Transverse colon (tissue), 4 donors: ENCODE measurements at regions not wholly inside any gene's neighbourhood (a gene's known extent, or its start where the extent isn't known, plus 50 kb on each side); places are given as distances from the start of the nearest gene placed in this dataset.

Experiments
- DNase-seq: peaks from one replicate; pipeline ENCODE4 v3.0.0-alpha.2; 2019
- H3K27ac ChIP-seq, 4 donors: fragments of 200-600 bp; sonication (generic); 2 replicates each; pipeline ENCODE4 v1.5.1; 2016 to 2018; ENCODE audit warnings: inconsistent platforms in 4 of 4
- H3K27me3 ChIP-seq: fragments of 200-600 bp; sonication (generic); 2 replicates; pipeline ENCODE4 v1.5.1; 2017; ENCODE audit warnings: inconsistent platforms
- H3K36me3 ChIP-seq, 4 donors: fragments of 200-600 bp; sonication (generic); 2 replicates each; pipeline ENCODE4 v1.5.1; 2017 to 2019; ENCODE audit warnings: inconsistent platforms in 4 of 4
- H3K4me1 ChIP-seq, 4 donors: fragments of 200-600 bp; sonication (generic); 2 replicates each; pipeline ENCODE4 v1.5.1; 2017 to 2020; ENCODE audit warnings: inconsistent platforms in 4 of 4
- H3K4me3 ChIP-seq, 4 donors: fragments of 200-600 bp; sonication (generic); 1 replicate in 1 of 4; 2 replicates in 3 of 4; pipeline versions ENCODE4 v1.5.1 to v1.6.1; 2017 to 2019; ENCODE audit warnings: inconsistent platforms in 4 of 4
- H3K9me3 ChIP-seq, 2 donors: fragments of 200-600 bp; sonication (generic); 2 replicates each; pipeline ENCODE4 v1.5.1; 2017 to 2019; ENCODE audit warnings: inconsistent platforms in 2 of 2
- EP300 ChIP-seq: sonication (generic); formaldehyde crosslinking; IDR thresholded peaks from one replicate; pipeline ENCODE4 v1.6.1; 2017; ENCODE audit warnings: antibody characterized with exemption, low read depth
- POLR2A ChIP-seq: fragments of 450-650 bp; IDR thresholded peaks from one replicate; pipeline ENCODE4 v1.6.1; 2016; ENCODE audit warnings: antibody characterized with exemption, mild to moderate bottlenecking, moderate library complexity
- POLR2AphosphoS5 ChIP-seq, 3 donors: sonication (generic); formaldehyde crosslinking; IDR thresholded peaks; one replicate each; pipeline ENCODE4 v1.6.1; 2016; ENCODE audit warnings: antibody characterized with exemption in 3 of 3
- WGBS, 2 donors: methylation state at CpG; one replicate each; pipeline ENCODE4 v1.1.5; 2018; ENCODE audit warnings: low coverage in 1 of 2; 5-methylcytosine and 5-hydroxymethylcytosine counted together
- in situ Hi-C, 4 donors: fragments of 200-750 bp; cut with MboI; loops; one replicate each; pipeline versions ENCODE4 v1.15.0 to v1.15.1; 2017; ENCODE audit warnings: low sequenced_read_pairs in 3 of 4, low pct_ligation_motif_present in 1 of 4, low pct_unique_long_range_greater_than_20kb in 1 of 4
- intact Hi-C: fragments of 100-400 bp; cut with DNase I; formaldehyde crosslinking; loops from one replicate; pipeline ENCODE4 v1.15.1; 2023; ENCODE audit warnings: low total_unique reads
- TF ChIP-seq, protein P1 (sequence below), 5 experiments: fragments of 200-600 bp in 3 of 5; fragments of 450-650 bp in 2 of 5; sonication (generic) in 3 of 5; IDR thresholded peaks; 1 replicate in 2 of 5; 2 replicates in 3 of 5; pipeline ENCODE4 v1.5.1; 2016 to 2017; ENCODE audit warnings: antibody characterized with exemption in 5 of 5, inconsistent platforms in 3 of 5, mild to moderate bottlenecking in 2 of 5, moderate library complexity in 1 of 5

DNA sequence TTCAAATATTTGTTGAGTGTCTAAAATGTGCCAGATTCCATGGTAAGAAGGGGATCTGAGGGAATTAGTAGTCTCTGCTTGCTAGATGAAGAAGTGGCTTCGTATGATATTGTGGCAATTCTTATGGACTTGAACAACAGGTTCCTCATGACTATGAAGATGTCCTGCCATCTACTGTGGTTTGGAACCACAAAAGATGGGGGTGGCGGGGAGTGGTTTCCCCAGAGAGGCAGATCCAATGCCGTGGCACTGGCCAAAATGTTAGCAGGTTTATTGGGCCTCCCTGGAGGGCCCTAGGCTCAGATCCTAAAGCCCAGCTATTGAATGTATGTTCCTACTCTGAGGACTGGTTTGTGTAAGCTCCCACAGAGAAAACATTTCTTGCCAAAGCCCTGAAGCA, 120.8 kb downstream of the RGS2 start:
- 78% methylated on average over 3 of the region's 3 CpGs; no CpG with 5 or more reads in 1 of the 2 donors for WGBS, 2 donors
- H3K4me1 ChIP-seq: no peaks in the 10 kb centered on the region
- intact Hi-C loops (no loop called here), in situ Hi-C loops (no loop called here)
- no peak overlapping the region for H3K4me3 ChIP-seq
- H3K27ac ChIP-seq: no peak overlapping the region
- no peaks in the 10 kb centered on the region for H3K27me3 ChIP-seq
- DNase-seq: no peak
- TF ChIP-seq, protein P1, sequence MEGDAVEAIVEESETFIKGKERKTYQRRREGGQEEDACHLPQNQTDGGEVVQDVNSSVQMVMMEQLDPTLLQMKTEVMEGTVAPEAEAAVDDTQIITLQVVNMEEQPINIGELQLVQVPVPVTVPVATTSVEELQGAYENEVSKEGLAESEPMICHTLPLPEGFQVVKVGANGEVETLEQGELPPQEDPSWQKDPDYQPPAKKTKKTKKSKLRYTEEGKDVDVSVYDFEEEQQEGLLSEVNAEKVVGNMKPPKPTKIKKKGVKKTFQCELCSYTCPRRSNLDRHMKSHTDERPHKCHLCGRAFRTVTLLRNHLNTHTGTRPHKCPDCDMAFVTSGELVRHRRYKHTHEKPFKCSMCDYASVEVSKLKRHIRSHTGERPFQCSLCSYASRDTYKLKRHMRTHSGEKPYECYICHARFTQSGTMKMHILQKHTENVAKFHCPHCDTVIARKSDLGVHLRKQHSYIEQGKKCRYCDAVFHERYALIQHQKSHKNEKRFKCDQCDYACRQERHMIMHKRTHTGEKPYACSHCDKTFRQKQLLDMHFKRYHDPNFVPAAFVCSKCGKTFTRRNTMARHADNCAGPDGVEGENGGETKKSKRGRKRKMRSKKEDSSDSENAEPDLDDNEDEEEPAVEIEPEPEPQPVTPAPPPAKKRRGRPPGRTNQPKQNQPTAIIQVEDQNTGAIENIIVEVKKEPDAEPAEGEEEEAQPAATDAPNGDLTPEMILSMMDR (IDR thresholded peaks at IDR 0.05): no peak
- TF ChIP-seq POLR2A (no peak), EP300 (no peak), POLR2AphosphoS5 (IDR thresholded peaks at IDR 0.05) (no peak)
- no peaks in the 10 kb centered on the region for H3K36me3 ChIP-seq
- H3K9me3 ChIP-seq: no peaks in the 10 kb centered on the region

- no peaks in the 10 kb centered on the region for H3K27me3 ChIP-seq
- no peaks in the 10 kb centered on the region for H3K4me1 ChIP-seq
- TF ChIP-seq EP300: no peak
- TF ChIP-seq POLR2A: no peak
- TF ChIP-seq, protein P1 (IDR thresholded peaks at IDR 0.05): no peak
- no peak for TF ChIP-seq POLR2AphosphoS5 (IDR thresholded peaks at IDR 0.05)
- 82 to 100% methylated on average over 1 of the region's 1 CpG for WGBS, 2 donors
- in situ Hi-C loops: no loop called here
- H3K27ac ChIP-seq: no peak overlapping the region
- DNase-seq: no peak
- intact Hi-C loops: no loop called here
- H3K9me3 ChIP-seq: no peaks in the 10 kb centered on the region
- H3K36me3 ChIP-seq: no peaks in the 10 kb centered on the region
- no peak overlapping the region for H3K4me3 ChIP-seq
Measured at GRCh38 chr1:192933744-192934143, 124.9 kb downstream of the RGS2 start.

GRCh38 chr1:192936313-192937018, 122.7 kb downstream of the UCHL5 start:
- in situ Hi-C loops: no loop called here
- TF ChIP-seq, protein P1 (IDR thresholded peaks at IDR 0.05): no peak
- TF ChIP-seq POLR2A (no peak), EP300 (no peak), POLR2AphosphoS5 (IDR thresholded peaks at IDR 0.05) (no peak)
- Histone ChIP-seq H3K4me3 (no peak overlapping the region), H3K36me3 (no peaks in the 10 kb centered on the region), H3K27ac (no peak overlapping the region), H3K27me3 (no peaks in the 10 kb centered on the region), H3K9me3 (no peaks in the 10 kb centered on the region), H3K4me1 (peaks cover 0 to 15% (median 0%) of the 10 kb centered on the region in 4 donors)
- intact Hi-C loops: no loop called here
- 76 to 92% methylated on average over 1 of the region's 1 CpG for WGBS, 2 donors
- no peak for DNase-seq

DNA sequence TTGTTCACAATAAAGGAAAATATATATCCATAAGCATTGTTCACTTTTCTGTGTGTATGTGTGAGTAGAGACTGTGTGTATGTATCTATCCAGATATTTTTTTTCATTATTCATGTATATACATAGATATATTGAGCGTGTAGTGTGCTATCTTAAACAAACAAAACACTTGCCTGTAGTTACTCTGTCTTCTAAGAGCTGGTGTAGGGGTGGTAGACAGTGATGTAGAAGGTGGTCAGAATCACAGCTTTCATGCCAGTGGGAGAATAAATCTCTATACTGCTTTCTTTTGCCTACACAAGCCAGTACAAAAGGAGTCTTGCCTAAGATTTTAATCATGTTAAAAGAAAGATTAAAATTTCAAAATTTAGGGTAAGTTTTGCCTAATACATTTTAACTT, 122.0 kb downstream of the UCHL5 start:
- 58 to 83% methylated on average over 1 of the region's 1 CpG for WGBS, 2 donors
- no peak for DNase-seq
- no peaks in the 10 kb centered on the region for H3K36me3 ChIP-seq
- no peak for TF ChIP-seq POLR2A
- no peak for TF ChIP-seq POLR2AphosphoS5 (IDR thresholded peaks at IDR 0.05)
- TF ChIP-seq, protein P1 (IDR thresholded peaks at IDR 0.05): no peak
- no peak for TF ChIP-seq EP300
- intact Hi-C loops (no loop called here), in situ Hi-C loops (no loop called here)
- no peaks in the 10 kb centered on the region for H3K27me3 ChIP-seq
- H3K4me3 ChIP-seq: no peak overlapping the region
- H3K4me1 ChIP-seq: peaks cover 0 to 15% (median 0%) of the 10 kb centered on the region in 4 donors
- no peaks in the 10 kb centered on the region for H3K9me3 ChIP-seq
- no peak overlapping the region for H3K27ac ChIP-seq
